Coronary artery (tissue), 2 donors: ENCODE measurements at regions not wholly inside any gene's neighbourhood (a gene's known extent, or its start where the extent isn't known, plus 50 kb on each side); places are given as distances from the start of the nearest gene placed in this dataset.

Source experiments
- DNase-seq: peaks from one replicate; pipeline ENCODE4 v3.0.0-alpha.2; 2017; ENCODE audit warnings: low spot score
- H3K27ac ChIP-seq, 2 donors: fragments of 200-600 bp; sonication (generic); one replicate each; pipeline ENCODE4 v1.5.1; 2016 to 2019
- H3K4me3 ChIP-seq: fragments of 200-600 bp; sonication (generic); 2 replicates; pipeline ENCODE4 v1.5.1; 2016; ENCODE audit warnings: mild to moderate bottlenecking, moderate library complexity
- CTCF ChIP-seq: fragments of 200-600 bp; sonication (generic); IDR thresholded peaks from one replicate; pipeline ENCODE4 v1.5.1; 2019; ENCODE audit warnings: antibody characterized with exemption

- DNase-seq, result no peak
- H3K27ac ChIP-seq, result no peak overlapping the region
- TF ChIP-seq CTCF, result no peak
- no peak overlapping the region for H3K4me3 ChIP-seq
These were observed 651.6 kb upstream of the ADGRL4 start for GRCh38 chr1:79657951-79658658.

- no peak for DNase-seq
- no peak overlapping the region for H3K27ac ChIP-seq
- no peak for TF ChIP-seq CTCF
- no peak overlapping the region for H3K4me3 ChIP-seq
These were observed 649.3 kb upstream of the ADGRL4 start for GRCh38 chr1:79655876-79656275.

GRCh38 chr1:79652426-79652825, 645.9 kb upstream of the ADGRL4 start:
- Histone ChIP-seq H3K27ac (no peak overlapping the region), H3K4me3 (no peak overlapping the region)
- no peak for TF ChIP-seq CTCF
- no peak for DNase-seq

- no peak for DNase-seq
- no peak for TF ChIP-seq CTCF
- H3K4me3 ChIP-seq, result no peak overlapping the region
- no peak overlapping the region for H3K27ac ChIP-seq
These were observed 641.6 kb upstream of the ADGRL4 start for GRCh38 chr1:79648126-79648525.

GRCh38 chr1:79646880-79647279, 640.4 kb upstream of the ADGRL4 start:
- Histone ChIP-seq H3K27ac (no peak overlapping the region), H3K4me3 (no peak overlapping the region)
- DNase-seq, result no peak
- no peak for TF ChIP-seq CTCF

- Histone ChIP-seq H3K27ac (no peak overlapping the region), H3K4me3 (no peak overlapping the region)
- DNase-seq, result no peak
- no peak for TF ChIP-seq CTCF
These were observed 631.9 kb upstream of the ADGRL4 start for GRCh38 chr1:79638382-79638781.

- no peak for TF ChIP-seq CTCF
- DNase-seq, result no peak
- Histone ChIP-seq H3K4me3 (no peak overlapping the region), H3K27ac (no peak overlapping the region)
These were observed 626.9 kb upstream of the ADGRL4 start for GRCh38 chr1:79633456-79633855.
